GM21367 (cell line): ENCODE measurements at regions not wholly inside any gene's neighbourhood (a gene's known extent, or its start where the extent isn't known, plus 50 kb on each side); places are given as distances from the start of the nearest gene placed in this dataset.
"Not testable (repeated sequence)": the region's sequence is repeated elsewhere in the genome, so short reads cannot be mapped to it uniquely, and the experiment has no call there.

ENCODE experiments used
- ATAC-seq: cut with Tn5 transposase; IDR thresholded peaks from one replicate; pipeline ENCODE4 v1.9.1; 2021; ENCODE audit not compliant: unreplicated experiment

- no peak for ATAC-seq
Observed at GRCh38 chr6:138656364-138657064, 117.1 kb upstream of the CCDC28A start.

GRCh38 chr6:138657065-138657425 is 116.5 kb upstream of the CCDC28A start:
- no peak for ATAC-seq

GRCh38 chr6:138659998-138660397 is 113.6 kb upstream of the CCDC28A start:
- no peak for ATAC-seq

- no peak for ATAC-seq
Observed at GRCh38 chr6:138662471-138662870, 111.1 kb upstream of the CCDC28A start.

- ATAC-seq = no peak
Observed at GRCh38 chr6:138663892-138664291, 109.7 kb upstream of the CCDC28A start.

- ATAC-seq = no peak
Observed at GRCh38 chr6:138664745-138665144, 108.8 kb upstream of the CCDC28A start.

GRCh38 chr6:138666636-138667035 is 106.9 kb upstream of the CCDC28A start:
- ATAC-seq = no peak

GRCh38 chr6:138667408-138667807 is 106.2 kb upstream of the CCDC28A start:
- no peak for ATAC-seq

- no peak for ATAC-seq
Observed at GRCh38 chr6:138671351-138671750, 102.2 kb upstream of the CCDC28A start.

GRCh38 chr6:138673346-138674014 is 100.1 kb upstream of the CCDC28A start:
- ATAC-seq = no peak

- ATAC-seq = not testable (repeated sequence)
Observed at GRCh38 chr6:138674444-138674843, 99.1 kb upstream of the CCDC28A start.

- ATAC-seq = no peak
Observed at GRCh38 chr6:138677538-138677937, 96.0 kb upstream of the CCDC28A start.

GRCh38 chr6:138678168-138678567 is 95.4 kb upstream of the CCDC28A start:
- ATAC-seq = no peak

GRCh38 chr6:138680085-138680484 is 93.5 kb upstream of the CCDC28A start:
- ATAC-seq = no peak

- ATAC-seq = no peak
Observed at GRCh38 chr6:138681627-138682026, 91.9 kb upstream of the CCDC28A start.

GRCh38 chr6:138682704-138683527 is 90.7 kb upstream of the CCDC28A start:
- ATAC-seq = no peak

GRCh38 chr6:138685257-138685656 is 88.3 kb upstream of the CCDC28A start:
- no peak for ATAC-seq

- no peak for ATAC-seq
Observed at GRCh38 chr6:138685781-138686180, 87.8 kb upstream of the CCDC28A start.

- no peak for ATAC-seq
Observed at GRCh38 chr6:138688580-138688979, 85.0 kb upstream of the CCDC28A start.

- ATAC-seq = no peak
Observed at GRCh38 chr6:138689849-138690248, 83.7 kb upstream of the CCDC28A start.

- ATAC-seq = no peak
Observed at GRCh38 chr6:138690975-138691594, 82.5 kb upstream of the CCDC28A start.
